HG02763 (cell line): ENCODE measurements at regions not wholly inside any gene's neighbourhood (a gene's known extent, or its start where the extent isn't known, plus 50 kb on each side); places are given as distances from the start of the nearest gene placed in this dataset.
"Not testable (repeated sequence)": the region's sequence is repeated elsewhere in the genome, so short reads cannot be mapped to it uniquely, and the experiment has no call there.

Experiments
- ATAC-seq: cut with Tn5 transposase; IDR thresholded peaks from one replicate; pipeline ENCODE4 v1.9.1; 2021; ENCODE audit warnings: mild to moderate bottlenecking, moderate library complexity; ENCODE audit not compliant: unreplicated experiment

GRCh38 chr20:6662309-6662708 lies 105.2 kb upstream of the BMP2 start:
- no peak for ATAC-seq

GRCh38 chr20:6660441-6660840 lies 107.0 kb upstream of the BMP2 start:
- no peak for ATAC-seq

- not testable (repeated sequence) for ATAC-seq
Measured at GRCh38 chr20:6658909-6659308, 108.6 kb upstream of the BMP2 start.

GRCh38 chr20:6657904-6658303 lies 109.6 kb upstream of the BMP2 start:
- ATAC-seq = no peak

GRCh38 chr20:6657111-6657510 lies 110.4 kb upstream of the BMP2 start:
- no peak for ATAC-seq

GRCh38 chr20:6654513-6655252 lies 112.8 kb upstream of the BMP2 start:
- no peak for ATAC-seq

- ATAC-seq = peak; percentile 42
Measured at GRCh38 chr20:6651561-6651960, 115.9 kb upstream of the BMP2 start.

- ATAC-seq = no peak
Measured at GRCh38 chr20:6651016-6651415, 116.5 kb upstream of the BMP2 start.

- no peak for ATAC-seq
Measured at GRCh38 chr20:6646021-6646636, 121.4 kb upstream of the BMP2 start.

- no peak for ATAC-seq
Measured at GRCh38 chr20:6644813-6645628, 122.5 kb upstream of the BMP2 start.

- ATAC-seq = no peak
Measured at GRCh38 chr20:6641012-6641411, 126.5 kb upstream of the BMP2 start.

GRCh38 chr20:6637160-6637579 lies 130.3 kb upstream of the BMP2 start:
- ATAC-seq = no peak

- ATAC-seq = peak; percentile 45
Measured at GRCh38 chr20:6636209-6637159, 131.0 kb upstream of the BMP2 start.

- ATAC-seq = no peak
Measured at GRCh38 chr20:6635034-6635736, 132.3 kb upstream of the BMP2 start.

- ATAC-seq = no peak
Measured at GRCh38 chr20:6632187-6632586, 135.3 kb upstream of the BMP2 start.

GRCh38 chr20:6630514-6630913 lies 137.0 kb upstream of the BMP2 start:
- no peak for ATAC-seq

GRCh38 chr20:6629564-6629963 lies 137.9 kb upstream of the BMP2 start:
- ATAC-seq = no peak

- no peak for ATAC-seq
Measured at GRCh38 chr20:6626805-6627204, 140.7 kb upstream of the BMP2 start.

- ATAC-seq = peak; percentile 98
Measured at GRCh38 chr20:6623989-6624388, 143.5 kb upstream of the BMP2 start.

GRCh38 chr20:6622041-6622440 lies 145.4 kb upstream of the BMP2 start:
- no peak for ATAC-seq
